ENCODE measurements at regions not wholly inside any gene's neighbourhood (a gene's known extent, or its start where the extent isn't known, plus 50 kb on each side); places are given as distances from the start of the nearest gene placed in this dataset.

DNA sequence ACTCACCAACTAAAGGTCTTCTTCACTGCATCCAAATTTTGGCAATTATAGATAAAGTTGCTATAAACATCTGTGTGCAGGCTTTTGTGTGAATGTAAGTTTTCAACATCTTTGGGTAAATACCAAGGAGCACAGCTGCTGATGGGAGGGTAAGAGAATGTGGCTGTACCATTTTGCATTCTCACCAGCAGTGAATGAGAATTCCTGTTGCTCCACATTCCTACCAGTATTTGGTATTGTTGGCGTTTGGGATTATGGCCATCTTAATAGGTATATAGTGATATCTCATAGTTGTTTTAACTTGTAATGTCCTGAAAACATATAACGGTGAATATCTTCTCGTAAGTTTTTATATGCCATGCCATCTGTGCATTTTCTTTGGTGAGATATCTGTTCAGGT, 69.3 kb downstream of the ILRUN start (continued):
- no peak for TF ChIP-seq SRSF3 (IDR thresholded peaks at IDR 0.05; ENCODE audit: insufficient read depth, low read length)
- TF ChIP-seq GABPA (tag; conservative IDR thresholded peaks at IDR 0.05; ENCODE audit: low read depth), result no peak
- TF ChIP-seq ZNF239 (CRISPR knock-in tag; IDR thresholded peaks at IDR 0.05), result no peak
- no peak for TF ChIP-seq PPARD (CRISPR knock-in tag; IDR thresholded peaks at IDR 0.05)
- TF ChIP-seq, protein P1, sequence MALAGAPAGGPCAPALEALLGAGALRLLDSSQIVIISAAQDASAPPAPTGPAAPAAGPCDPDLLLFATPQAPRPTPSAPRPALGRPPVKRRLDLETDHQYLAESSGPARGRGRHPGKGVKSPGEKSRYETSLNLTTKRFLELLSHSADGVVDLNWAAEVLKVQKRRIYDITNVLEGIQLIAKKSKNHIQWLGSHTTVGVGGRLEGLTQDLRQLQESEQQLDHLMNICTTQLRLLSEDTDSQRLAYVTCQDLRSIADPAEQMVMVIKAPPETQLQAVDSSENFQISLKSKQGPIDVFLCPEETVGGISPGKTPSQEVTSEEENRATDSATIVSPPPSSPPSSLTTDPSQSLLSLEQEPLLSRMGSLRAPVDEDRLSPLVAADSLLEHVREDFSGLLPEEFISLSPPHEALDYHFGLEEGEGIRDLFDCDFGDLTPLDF (CRISPR knock-in tag; IDR thresholded peaks at IDR 0.05), result no peak
- TF ChIP-seq NEUROD1 (IDR thresholded peaks at IDR 0.05; ENCODE audit: borderline replicate concordance, low read depth, low read length, partially characterized antibody), result no peak

DNA sequence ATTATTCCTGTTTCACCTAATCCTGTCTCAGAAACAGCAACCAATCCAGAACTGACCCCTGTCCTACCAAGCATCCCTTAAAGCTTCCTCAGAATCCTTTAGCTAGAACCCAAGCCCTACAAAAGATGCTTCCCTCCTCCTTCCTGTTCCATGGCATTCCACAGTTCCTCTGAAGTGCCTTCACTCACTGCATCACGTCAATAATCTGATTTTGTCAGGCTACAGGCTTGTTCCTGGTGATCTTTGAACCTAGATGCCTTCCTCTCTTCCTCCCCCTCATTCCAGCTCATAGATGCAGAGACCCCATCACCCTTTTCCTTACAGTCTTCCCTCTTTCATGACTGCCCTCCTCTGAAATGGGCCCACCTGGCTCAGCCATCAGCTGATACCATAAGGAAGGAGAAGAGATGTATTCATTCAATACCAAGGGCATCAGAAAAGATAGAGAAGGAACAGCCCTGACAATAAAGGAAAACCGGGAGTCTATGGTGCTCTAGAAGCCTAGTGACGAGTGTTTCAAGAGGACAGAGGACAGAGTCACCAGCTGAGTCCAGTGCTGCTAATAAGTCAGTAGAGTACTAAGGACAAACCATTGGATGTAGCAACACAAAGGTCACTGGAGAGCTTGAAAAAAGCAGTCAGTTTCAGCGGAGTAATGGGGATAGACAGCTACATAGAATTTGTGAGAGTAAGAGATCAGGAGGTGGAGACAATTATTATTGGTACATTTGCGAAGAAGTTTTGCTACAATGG, 62.5 kb upstream of the SPDEF start:
- intact Hi-C loops (cut with micrococcal nuclease), result loop anchor here (5.0 kb wide), 1 partner anchor 139 kb away; the partner anchor contains the start of gene SNRPC
- BruUV-seq (replicated peaks), result no TSS peak
- no peak overlapping the region for H3K27ac ChIP-seq (ENCODE audit: extremely low read depth, low read depth, low read length)
- peaks cover 48% of the 10 kb centered on the region for H3K79me2 ChIP-seq (ENCODE audit: control insufficient read depth, insufficient read depth, low read length)
- TF ChIP-seq ZNF121 (CRISPR knock-in tag; conservative IDR thresholded peaks at IDR 0.05) (no peak), SP1 (CRISPR knock-in tag; IDR thresholded peaks at IDR 0.05) (0 out of 2 replicates have a peak, but pooled peaks have one; percentile 21)
- ATAC-seq, result no peak
- no peak overlapping the region for H2AFZ ChIP-seq (ENCODE audit: low read depth, low read length)
- DNase-seq (ENCODE audit: extremely low read depth in 1 of 4, low spot score in 3 of 4), result no peak
- peak overlapping the region in 1 of 2 experiments; percentile 21; a peak in 1 of 4 replicates for H3K9ac ChIP-seq (ENCODE audit: insufficient read depth in 1 of 2, low read depth in 2 of 2, low read length in 2 of 2)
- H3K4me2 ChIP-seq (ENCODE audit: insufficient read depth, low read length), result no peak overlapping the region
- H3K4me3 ChIP-seq, result no peak overlapping the region
- no peak for FAIRE-seq
- no peaks in the 10 kb centered on the region for H3K27me3 ChIP-seq (ENCODE audit: control insufficient read depth in 2 of 2, insufficient read depth in 2 of 2, low read length in 2 of 2)
- H3K4me1 ChIP-seq (replicated peaks in 1 of 2; ENCODE audit: control insufficient read depth in 2 of 2, insufficient read depth in 2 of 2, low read length in 2 of 2), result peaks cover 7 to 32% of the 10 kb centered on the region in 2 experiments; a peak in 4 of 5 replicates
- CTCF ChIA-PET (ENCODE audit: low intra/inter-chr PET ratio), result no interaction called here
- H4K20me1 ChIP-seq (replicated peaks; ENCODE audit: control insufficient read depth, insufficient read depth, low read length), result peaks cover 9% of the 10 kb centered on the region
- POLR2A ChIA-PET, result interaction anchor here (0.5 to 1.5 kb wide), 3 partner anchors 8 to 466 kb away, joined by 3 to 4 read pairs (median 3); no protein-coding TSS in a partner anchor
- 57% methylated on average over 5 of the region's 5 CpGs for WGBS (ENCODE audit: insufficient coverage, low coverage, missing lambda C conversion rate)
- in situ Hi-C loops (cut with MboI), result no loop called here
- H3K9me1 ChIP-seq (ENCODE audit: control insufficient read depth, insufficient read depth, low read length), result no peaks in the 10 kb centered on the region
- no peaks in the 10 kb centered on the region for H3K9me3 ChIP-seq (replicated peaks; ENCODE audit: control insufficient read depth, insufficient read depth, low read depth, low read length)
- H3K36me3 ChIP-seq (ENCODE audit: control insufficient read depth, insufficient read depth, low read length), result peaks cover 26% of the 10 kb centered on the region
